ENCODE measurements at regions not wholly inside any gene's neighbourhood (a gene's known extent, or its start where the extent isn't known, plus 50 kb on each side); places are given as distances from the start of the nearest gene placed in this dataset.
"Not testable (repeated sequence)": the region's sequence is repeated elsewhere in the genome, so short reads cannot be mapped to it uniquely, and the experiment has no call there.

DNA sequence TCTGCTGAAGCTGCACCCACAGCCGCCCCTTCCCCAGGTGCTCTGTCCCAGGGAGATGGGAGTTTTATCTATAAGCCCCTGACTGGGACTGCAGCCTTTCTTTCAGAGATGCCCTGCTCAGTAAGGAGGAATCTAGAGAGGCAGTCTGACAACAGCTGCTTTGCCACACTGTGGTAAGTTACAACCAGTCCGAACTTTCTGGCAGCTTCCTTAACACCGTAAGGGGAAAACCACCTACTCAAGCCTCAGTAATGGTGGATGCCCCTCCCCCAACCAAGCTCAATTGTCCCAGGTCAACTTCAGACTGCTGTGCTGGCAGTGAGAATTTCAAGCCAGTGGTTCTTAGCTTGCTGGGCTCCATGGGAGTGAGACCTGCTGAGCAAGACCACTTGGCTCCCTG lies 129.7 kb downstream of the DUSP6 start:
- TF ChIP-seq POLR2AphosphoS5 (IDR thresholded peaks at IDR 0.05; ENCODE audit: low read depth, low read length); TAF1 (IDR thresholded peaks at IDR 0.05; ENCODE audit: borderline replicate concordance, low read depth, low read length); POLR2A (IDR thresholded peaks at IDR 0.05; ENCODE audit: low read depth, low read length): not testable (repeated sequence)

Data from GM12892 (cell line).